Common myeloid progenitor, CD34-positive (primary cell): ENCODE measurements at regions not wholly inside any gene's neighbourhood (a gene's known extent, or its start where the extent isn't known, plus 50 kb on each side); places are given as distances from the start of the nearest gene placed in this dataset.
"Not testable (repeated sequence)": the region's sequence is repeated elsewhere in the genome, so short reads cannot be mapped to it uniquely, and the experiment has no call there.

Experiments used
- CTCF ChIA-PET: fragments of 350-600 bp; sonication (Branson Sonifier 250); formaldehyde crosslinking; loops from one replicate; lab custom pipeline; 2021; ENCODE audit warnings: antibody characterized with exemption; lab: Charles Lee
- POLR2A ChIA-PET: fragments of 350-600 bp; sonication (Branson Sonifier 250); formaldehyde crosslinking; loops from one replicate; lab custom pipeline; 2021; ENCODE audit warnings: antibody characterized with exemption; lab: Charles Lee
- DNase-seq, 3 donors: peaks; one replicate each; pipeline versions ENCODE4 v3.0.0 to v3.0.0-alpha.2; 2013
- H3K27ac ChIP-seq, 2 experiments: 1 replicate in 1 of 2; 2 replicates in 1 of 2; pipeline ENCODE4 v1.7.0; 2013; ENCODE audit warnings: inconsistent platforms in 2 of 2, low read length in 2 of 2, mild to moderate bottlenecking in 2 of 2, low read depth in 1 of 2, moderate library complexity in 1 of 2; ENCODE audit not compliant: severe bottlenecking in 2 of 2, insufficient read depth in 1 of 2, poor library complexity in 1 of 2
- H3K27me3 ChIP-seq, 5 experiments: replicated peaks in 2 of 5; 1 replicate in 3 of 5; 2 replicates in 2 of 5; pipeline versions ENCODE4 v1.6.1 to v1.7.0; 2013; ENCODE audit warnings: low read length in 4 of 5, mild to moderate bottlenecking in 2 of 5, moderate library complexity in 2 of 5, inconsistent platforms in 1 of 5; ENCODE audit not compliant: insufficient read depth in 5 of 5, control insufficient read depth in 4 of 5
- H3K36me3 ChIP-seq, 4 experiments: 1 replicate in 2 of 4; 2 replicates in 2 of 4; pipeline versions ENCODE4 v1.6.1 to v1.7.0; 2013; ENCODE audit warnings: low read length in 3 of 4, control low read depth in 1 of 4, mild to moderate bottlenecking in 1 of 4; ENCODE audit not compliant: control insufficient read depth in 4 of 4, insufficient read depth in 4 of 4
- H3K4me1 ChIP-seq, 4 experiments: 1 replicate in 3 of 4; 2 replicates in 1 of 4; pipeline versions ENCODE4 v1.6.1 to v1.7.1; 2013; ENCODE audit warnings: low read length in 3 of 4, mild to moderate bottlenecking in 3 of 4, control low read depth in 1 of 4, inconsistent platforms in 1 of 4, moderate library complexity in 1 of 4; ENCODE audit not compliant: control insufficient read depth in 4 of 4, insufficient read depth in 4 of 4; ENCODE audit errors: control extremely low read depth in 1 of 4
- H3K4me3 ChIP-seq, 7 experiments: 1 replicate in 4 of 7; 2 replicates in 3 of 7; pipeline versions ENCODE4 v1.5.1 to v1.7.0; 2013; ENCODE audit warnings: mild to moderate bottlenecking in 7 of 7, low read length in 6 of 7, moderate library complexity in 6 of 7, inconsistent platforms in 2 of 7, low read depth in 2 of 7, control low read depth in 1 of 7; ENCODE audit not compliant: insufficient read depth in 4 of 7, control insufficient read depth in 1 of 7; ENCODE audit errors: extremely low read depth in 1 of 7
- H3K9me3 ChIP-seq, 5 experiments: 1 replicate in 4 of 5; 2 replicates in 1 of 5; pipeline versions ENCODE4 v1.6.1 to v1.7.1; 2013; ENCODE audit warnings: low read length in 4 of 5, mild to moderate bottlenecking in 2 of 5, inconsistent platforms in 1 of 5, low read depth in 1 of 5, moderate library complexity in 1 of 5; ENCODE audit not compliant: control insufficient read depth in 4 of 5, insufficient read depth in 2 of 5; ENCODE audit errors: control extremely low read depth in 1 of 5
- WGBS: methylation state at CpG from one replicate; pipeline ENCODE4 v1.1.5; 2013; ENCODE audit not compliant: insufficient coverage; 5-methylcytosine and 5-hydroxymethylcytosine counted together

- Histone ChIP-seq H3K27me3 (no peaks in the 10 kb centered on the region), H3K4me3 (no peak overlapping the region), H3K36me3 (no peaks in the 10 kb centered on the region), H3K27ac (no peak overlapping the region), H3K9me3 (peaks cover 0 to 7% (median 2%) of the 10 kb centered on the region in 5 experiments), H3K4me1 (peaks cover 0 to 7% (median 2%) of the 10 kb centered on the region in 4 experiments)
- no peak for DNase-seq
- WGBS: 95% methylated on average over 4 of the region's 5 CpGs
- POLR2A ChIA-PET: no interaction called here
- CTCF ChIA-PET: interaction anchor here (1.3 kb wide), 1 partner anchor 12 kb away, joined by 3 read pairs; no protein-coding TSS in a partner anchor
Measured at GRCh38 chr4:72945719-72946336, 123.7 kb downstream of the COX18 start.

DNA sequence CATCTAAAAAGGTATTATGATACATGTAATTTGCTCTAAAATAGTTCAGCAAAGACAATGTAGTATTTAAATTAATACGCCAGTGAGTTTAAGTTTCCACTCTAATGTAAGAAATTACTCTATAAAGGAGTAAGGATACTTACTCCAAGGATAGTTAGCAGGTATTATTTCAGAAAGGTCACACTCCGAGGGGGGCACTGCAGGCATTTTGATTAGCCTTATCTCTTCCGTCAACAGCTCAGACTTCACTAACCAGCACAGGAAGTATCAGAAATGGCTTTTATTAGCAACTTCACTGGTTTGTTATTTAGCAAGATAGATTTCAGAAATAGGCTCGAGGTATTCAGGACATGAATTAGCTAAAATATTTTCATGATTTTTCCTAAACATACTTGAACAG is 127.0 kb downstream of the COX18 start:
- POLR2A ChIA-PET: no interaction called here
- no CpG with 5 or more reads among the region's 4 CpGs for WGBS

DNA sequence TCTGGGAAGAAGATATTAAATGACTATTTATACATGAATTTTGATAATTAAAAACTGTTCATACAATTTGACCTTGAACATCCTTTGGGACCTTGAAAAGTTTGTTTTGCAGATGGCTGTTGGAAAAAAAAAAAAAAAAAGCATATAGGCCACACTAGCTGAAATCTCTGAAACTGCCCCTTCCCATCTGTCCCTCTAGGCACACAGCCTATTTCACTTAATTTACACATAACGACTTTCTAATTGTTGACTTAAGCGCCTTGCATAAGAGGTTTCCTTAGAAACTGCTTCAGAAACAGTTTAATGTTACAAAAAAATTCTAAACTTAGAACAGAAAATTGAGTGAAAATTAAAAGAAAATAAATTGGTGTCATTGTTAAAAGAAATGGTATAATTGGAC is 131.0 kb downstream of the COX18 start:
- no CpG with 5 or more reads among the region's 2 CpGs for WGBS
- no peak overlapping the region for H3K27ac ChIP-seq
- H3K36me3 ChIP-seq: no peaks in the 10 kb centered on the region
- no peaks in the 10 kb centered on the region for H3K27me3 ChIP-seq
- peaks cover 0 to 7% (median 2%) of the 10 kb centered on the region in 4 experiments for H3K4me1 ChIP-seq
- H3K4me3 ChIP-seq: no peak overlapping the region
- no peaks in the 10 kb centered on the region for H3K9me3 ChIP-seq
- ChIA-PET POLR2A (no interaction called here), CTCF (interaction anchor here (0.6 kb wide), 1 partner anchor 22 kb away, joined by 3 read pairs; no protein-coding TSS in a partner anchor)
- no peak for DNase-seq

More for the DNA sequence above, 127.0 kb downstream of the COX18 start:
- Histone ChIP-seq H3K4me3 (peak overlapping the region in 1 of 7 experiments; percentile 14), H3K27ac (no peak overlapping the region), H3K4me1 (peaks cover 0 to 7% (median 2%) of the 10 kb centered on the region in 4 experiments), H3K9me3 (peaks cover 0 to 7% (median 2%) of the 10 kb centered on the region in 5 experiments), H3K27me3 (no peaks in the 10 kb centered on the region), H3K36me3 (no peaks in the 10 kb centered on the region)
- DNase-seq: peak; percentile 3 to 34 (median 11)
- CTCF ChIA-PET: interaction anchor here (0.7 kb wide), 1 partner anchor 80 kb away, joined by 4 read pairs; no protein-coding TSS in a partner anchor

DNA sequence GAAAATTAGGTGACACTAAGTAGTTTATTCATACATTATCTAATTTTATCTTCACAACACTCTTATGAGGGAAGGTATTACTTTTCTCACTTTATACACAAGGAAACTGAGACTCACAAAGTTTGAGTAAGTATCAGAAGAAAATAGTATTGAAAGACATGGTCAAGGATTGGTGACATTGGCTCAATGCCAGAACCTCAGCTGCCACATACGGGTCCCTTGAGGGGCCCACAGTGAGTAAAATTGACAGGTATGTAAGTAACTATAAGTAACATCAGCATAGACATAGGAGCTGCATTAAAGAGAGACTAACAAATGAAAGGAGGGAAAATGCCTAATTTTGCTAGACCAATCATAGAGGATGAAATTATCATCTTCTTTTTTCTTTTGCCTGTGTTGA is 134.1 kb downstream of the COX18 start:
- no peaks in the 10 kb centered on the region for H3K9me3 ChIP-seq
- no peak overlapping the region for H3K4me3 ChIP-seq
- no peaks in the 10 kb centered on the region for H3K4me1 ChIP-seq
- no peaks in the 10 kb centered on the region for H3K27me3 ChIP-seq
- no peaks in the 10 kb centered on the region for H3K36me3 ChIP-seq
- ChIA-PET CTCF (interaction anchor here (1.2 kb wide), 1 partner anchor 9 kb away, joined by 4 read pairs; no protein-coding TSS in a partner anchor), POLR2A (no interaction called here)
- H3K27ac ChIP-seq: no peak overlapping the region
- no peak for DNase-seq
- WGBS: no CpG with 5 or more reads among the region's 1 CpG

GRCh38 chr4:72933029-72933428 is 136.5 kb downstream of the COX18 start:
- POLR2A ChIA-PET: no interaction called here
- CTCF ChIA-PET: no interaction called here
- H3K4me3 ChIP-seq: no peak overlapping the region
- no peak for DNase-seq
- H3K27me3 ChIP-seq: no peaks in the 10 kb centered on the region
- no peaks in the 10 kb centered on the region for H3K9me3 ChIP-seq
- H3K4me1 ChIP-seq: no peaks in the 10 kb centered on the region
- 100% methylated on average over 1 of the region's 1 CpG for WGBS
- no peak overlapping the region for H3K27ac ChIP-seq
- no peaks in the 10 kb centered on the region for H3K36me3 ChIP-seq

DNA sequence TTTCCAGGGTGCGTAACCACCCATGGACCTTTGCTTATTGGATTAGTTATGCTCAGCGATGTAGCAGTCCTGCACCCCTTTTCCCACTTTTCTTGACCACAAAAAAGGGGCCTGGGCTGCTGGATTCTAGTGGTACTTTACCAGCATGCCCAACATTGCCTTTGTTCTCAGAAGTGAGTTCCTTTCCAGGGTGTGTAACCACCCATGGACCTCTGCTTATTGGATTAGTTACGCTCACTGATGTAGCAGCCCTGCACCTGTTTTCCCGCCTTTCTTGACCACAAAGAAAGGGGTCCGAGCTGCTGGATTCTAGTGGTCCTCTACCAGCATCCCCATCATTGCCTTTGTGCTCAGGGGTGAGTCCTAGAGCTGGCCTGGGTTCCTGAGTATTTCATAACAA is 138.2 kb downstream of the COX18 start:
- H3K27me3 ChIP-seq: no peaks in the 10 kb centered on the region
- ChIA-PET CTCF (no interaction called here), POLR2A (no interaction called here)
- H3K4me3 ChIP-seq: no peak overlapping the region
- H3K4me1 ChIP-seq: no peaks in the 10 kb centered on the region
- H3K36me3 ChIP-seq: no peaks in the 10 kb centered on the region
- DNase-seq: no peak
- H3K27ac ChIP-seq: no peak overlapping the region
- 100% methylated on average over 5 of the region's 5 CpGs for WGBS
- no peaks in the 10 kb centered on the region for H3K9me3 ChIP-seq

- CTCF ChIA-PET, H3K27me3 ChIP-seq, H3K4me3 ChIP-seq, H3K9me3 ChIP-seq, POLR2A ChIA-PET, H3K4me1 ChIP-seq, DNase-seq, H3K36me3 ChIP-seq, H3K27ac ChIP-seq: not testable (repeated sequence)
- 99% methylated on average over 10 of the region's 10 CpGs for WGBS
Measured at GRCh38 chr4:72929596-72930274, 139.8 kb downstream of the COX18 start.
